ENCODE measurements at regions not wholly inside any gene's neighbourhood (a gene's known extent, or its start where the extent isn't known, plus 50 kb on each side); places are given as distances from the start of the nearest gene placed in this dataset.

DNA sequence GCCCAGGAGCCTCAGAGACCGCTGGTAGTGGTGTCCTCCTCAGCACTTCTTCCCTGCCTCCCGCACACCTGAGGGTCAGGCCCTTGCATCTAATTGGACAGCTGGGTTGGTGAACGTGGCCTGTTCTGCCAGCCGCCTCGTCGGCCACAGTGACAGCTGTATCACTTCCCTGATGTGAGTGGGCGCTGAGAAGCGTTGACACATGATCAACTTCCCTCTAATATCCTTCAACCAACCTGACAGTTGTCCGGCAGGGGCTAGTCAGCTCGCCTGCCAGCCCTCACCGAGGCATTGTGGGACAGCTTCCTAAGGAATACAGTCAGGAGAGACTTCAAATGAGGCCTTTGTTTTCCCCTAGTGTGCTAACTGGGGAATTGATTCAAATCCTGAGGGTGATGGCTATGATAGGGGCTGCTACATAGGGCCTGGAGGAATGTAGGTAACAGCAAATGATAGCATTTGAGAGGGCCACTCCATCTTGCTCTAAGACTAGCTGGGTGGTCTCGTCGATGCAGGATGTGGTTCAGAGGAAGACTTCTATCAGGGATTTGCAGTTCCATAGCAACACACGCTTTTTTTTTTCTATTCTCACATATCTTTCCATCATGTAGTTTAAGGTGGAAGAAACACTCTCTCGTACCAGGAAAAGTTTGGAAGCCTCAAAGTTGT, 230.8 kb downstream of the TSHZ3 start:
- DNase-seq, result no peak

DNA sequence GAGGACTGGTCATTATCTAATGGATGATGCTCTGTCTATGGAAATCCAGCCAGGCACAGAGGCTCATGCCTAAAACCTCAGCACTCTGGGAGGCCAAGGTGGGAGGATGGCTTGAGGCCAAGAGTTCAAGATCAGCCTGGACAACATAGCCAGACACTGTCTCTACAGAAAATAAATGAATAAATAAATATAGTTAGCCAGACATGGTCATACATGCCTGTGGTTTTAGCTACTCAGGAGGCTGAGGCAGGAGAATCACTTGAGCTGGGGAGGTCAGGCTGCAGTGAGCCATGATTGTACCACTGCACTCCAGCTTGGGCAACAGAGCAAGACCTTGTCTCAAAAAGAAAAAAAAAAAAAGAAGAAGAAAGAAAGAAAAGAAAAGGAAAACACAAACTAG, 234.7 kb downstream of the TSHZ3 start:
- no peak for DNase-seq

DNA sequence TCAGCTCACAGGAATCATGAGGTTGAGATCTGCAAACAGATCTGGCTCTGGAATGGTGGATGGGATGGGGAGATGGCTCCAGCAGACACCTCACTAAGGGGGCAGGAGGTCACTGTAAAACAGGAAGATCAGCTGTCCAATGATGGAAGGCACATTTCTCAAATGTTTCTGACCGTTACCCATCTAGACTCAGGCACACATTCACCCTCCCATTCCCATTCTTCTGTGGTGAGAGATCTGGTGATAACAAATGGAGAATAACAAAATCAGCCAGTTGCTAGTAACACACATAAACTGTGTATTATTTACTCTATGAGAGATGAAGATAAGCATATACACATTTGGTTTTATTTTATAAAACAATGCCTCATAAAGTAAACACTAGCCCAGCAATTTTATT, 235.9 kb downstream of the TSHZ3 start:
- no peak for DNase-seq

DNA sequence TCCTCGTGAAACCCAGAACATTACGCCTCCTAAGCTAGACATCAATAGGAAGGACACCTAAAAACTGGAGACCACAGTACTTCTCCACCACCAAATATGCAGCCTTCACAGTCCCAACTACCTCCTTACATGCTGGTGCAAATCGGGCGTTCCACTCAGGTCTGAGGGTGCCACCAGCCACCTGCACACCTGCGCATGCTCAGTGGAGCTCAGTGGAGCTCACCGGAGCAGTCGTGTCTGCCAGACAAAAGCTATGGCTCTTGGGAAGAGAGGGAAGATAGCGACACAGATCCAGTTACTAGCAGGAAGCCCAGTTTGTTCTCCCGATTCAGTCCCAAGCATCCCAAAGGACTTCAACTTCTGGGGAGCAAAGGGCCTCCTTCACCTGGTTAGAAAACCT, 237.1 kb downstream of the TSHZ3 start:
- DNase-seq, result no peak

DNA sequence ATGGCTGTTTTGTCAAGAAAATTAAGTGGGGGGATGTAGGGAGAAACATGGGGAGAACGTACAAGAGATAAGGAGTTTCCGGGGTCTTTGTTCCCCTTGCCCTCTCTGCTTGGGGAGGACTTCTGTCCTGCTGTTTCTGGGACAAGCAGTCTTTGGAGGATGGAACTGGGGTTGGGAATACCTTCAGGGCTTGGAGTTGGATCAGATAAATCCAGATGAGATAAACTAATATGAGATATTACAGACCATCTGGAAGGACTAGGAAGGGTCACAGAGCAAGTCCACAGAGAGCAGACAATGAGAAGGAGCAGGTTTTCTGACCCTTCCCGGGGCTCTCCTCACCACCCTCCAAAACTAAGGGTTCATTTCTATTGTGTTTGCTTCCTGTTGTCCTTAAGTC, 237.5 kb downstream of the TSHZ3 start:
- DNase-seq, result no peak

DNA sequence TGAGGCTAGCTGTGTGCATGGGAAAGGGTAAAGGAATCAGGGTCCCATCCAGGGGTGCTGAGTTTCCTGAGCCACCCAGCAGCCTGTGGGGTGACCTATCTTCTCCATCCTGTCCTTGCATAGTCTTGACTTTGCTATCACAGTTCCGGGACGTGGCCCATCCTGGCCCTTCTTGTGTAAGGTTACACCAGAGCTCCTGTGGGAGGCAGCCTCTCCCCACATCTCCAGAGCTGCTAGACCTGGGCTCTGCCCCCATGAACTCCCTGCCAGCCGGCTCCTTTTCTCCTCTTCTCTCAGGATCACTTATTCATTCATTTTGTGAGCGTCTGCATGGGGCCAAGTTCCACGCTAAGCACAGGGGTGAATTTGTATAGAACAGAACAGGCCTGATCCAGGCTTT, 238.9 kb downstream of the TSHZ3 start:
- no peak for DNase-seq

DNA sequence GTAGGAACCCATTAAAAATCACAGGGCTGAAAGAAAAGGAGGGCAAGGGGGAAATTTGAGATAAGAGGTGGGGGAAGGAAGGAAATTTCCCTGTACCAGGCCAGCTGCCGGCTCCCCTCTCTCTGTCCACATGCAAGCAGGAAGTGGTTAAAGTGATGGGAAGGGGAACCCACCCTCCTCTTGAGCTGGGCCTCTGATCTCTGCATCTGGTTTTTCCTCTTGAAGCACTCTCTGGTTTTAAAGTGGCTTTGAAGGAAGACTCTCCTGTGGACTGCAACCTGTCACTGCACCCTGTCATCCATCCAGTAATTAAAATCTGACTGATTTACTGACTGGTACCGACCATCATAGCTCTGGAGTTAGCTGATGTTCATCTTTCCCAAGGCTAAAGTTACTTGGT, 239.6 kb downstream of the TSHZ3 start:
- DNase-seq, result no peak

DNA sequence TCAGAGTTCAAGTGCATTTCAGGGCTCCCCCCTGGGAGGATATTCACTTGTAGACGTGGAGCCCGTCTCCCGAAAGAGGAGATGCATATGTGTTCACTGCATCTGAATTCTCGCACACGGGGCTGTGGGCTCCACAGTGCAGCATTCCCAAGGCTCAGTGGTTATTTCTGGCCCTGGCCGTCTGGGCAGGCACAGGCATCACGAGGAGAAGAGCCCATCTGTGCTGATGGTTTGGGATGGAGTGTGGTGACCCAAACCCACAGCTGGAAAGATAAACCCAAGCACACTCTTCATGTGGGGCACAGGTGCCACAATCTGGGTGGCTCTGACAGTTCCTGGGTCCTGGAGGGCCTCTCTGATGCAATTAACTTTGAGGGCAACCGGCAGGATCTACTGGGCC, 242.1 kb downstream of the TSHZ3 start:
- no peak for DNase-seq

DNA sequence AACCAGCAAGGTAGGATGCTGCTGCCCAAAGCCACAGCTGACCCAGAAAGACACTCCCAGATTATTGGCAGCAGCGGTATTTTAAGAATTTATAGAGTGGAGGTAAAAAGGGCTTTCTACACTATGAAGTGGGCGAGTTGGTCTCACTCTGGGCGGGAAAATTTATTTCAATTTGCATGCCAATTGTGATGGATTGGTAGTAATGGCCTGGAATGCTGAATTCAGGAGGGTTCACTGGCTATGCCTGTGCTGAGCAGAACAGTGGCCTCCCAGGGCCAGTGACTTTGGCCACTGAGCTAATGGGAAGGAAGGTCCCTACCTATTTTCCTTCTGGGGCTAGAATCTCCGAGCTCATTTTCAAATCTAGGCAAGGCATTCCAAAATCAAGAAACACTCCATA, 243.5 kb downstream of the TSHZ3 start:
- no peak for DNase-seq

DNA sequence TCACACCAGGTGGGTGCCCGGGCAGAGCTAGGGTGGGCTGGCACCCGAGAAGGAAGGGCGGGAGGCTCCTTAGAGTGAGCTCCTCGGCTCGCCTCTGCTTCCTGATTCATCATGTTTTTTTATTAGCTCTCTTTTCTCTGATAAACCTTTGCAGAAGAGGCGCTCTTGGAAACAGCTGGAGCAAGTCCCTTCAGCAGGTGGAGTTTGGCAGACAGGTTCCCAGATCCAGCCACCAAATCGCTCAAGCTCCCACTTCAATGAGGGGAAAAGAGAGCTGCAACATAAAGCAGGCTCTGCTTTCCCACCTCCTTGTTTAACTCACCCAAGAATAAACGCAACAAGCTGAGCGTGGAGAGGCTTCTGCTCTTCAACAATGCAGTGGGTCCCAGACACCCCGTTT, 244.8 kb downstream of the TSHZ3 start:
- no peak for DNase-seq

DNA sequence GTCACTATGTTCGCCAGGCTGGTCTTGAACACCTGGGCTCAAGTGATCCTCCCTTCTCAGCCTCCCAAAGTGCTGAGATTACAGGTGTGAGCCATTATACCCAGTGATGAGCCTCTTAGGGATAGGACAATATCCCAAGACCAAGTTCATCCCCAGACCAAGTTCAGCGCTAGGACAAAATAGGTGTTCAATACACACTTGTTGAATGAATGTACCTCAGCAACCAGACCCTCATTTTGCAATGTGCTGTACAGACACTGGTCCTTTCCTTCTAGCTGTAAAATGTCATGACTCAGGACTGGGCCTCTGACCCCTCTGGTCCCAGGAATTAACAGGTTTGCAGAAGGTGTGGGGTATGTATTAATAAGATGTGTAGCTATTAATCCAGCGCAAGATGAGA, 246.0 kb downstream of the TSHZ3 start:
- DNase-seq, result no peak

DNA sequence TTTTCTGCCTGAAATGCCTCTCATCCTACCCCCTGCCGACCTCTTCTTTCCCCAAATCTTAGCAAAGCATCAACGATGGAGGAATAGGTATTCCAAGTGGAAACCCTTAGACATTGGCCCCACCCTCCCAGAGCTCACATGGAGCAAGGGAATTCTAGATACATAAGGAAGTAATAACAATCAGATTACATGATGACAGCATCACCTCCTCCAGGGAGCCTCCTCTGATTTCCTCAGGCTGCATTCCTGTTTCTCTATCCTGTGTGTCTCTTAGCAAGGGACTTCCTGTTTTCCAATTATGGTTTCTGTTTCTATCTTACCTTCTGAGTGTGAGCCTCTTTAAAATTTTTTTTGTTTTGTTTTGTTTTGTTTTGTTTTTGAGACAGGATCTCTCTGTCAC, 246.6 kb downstream of the TSHZ3 start:
- DNase-seq, result no peak

DNA sequence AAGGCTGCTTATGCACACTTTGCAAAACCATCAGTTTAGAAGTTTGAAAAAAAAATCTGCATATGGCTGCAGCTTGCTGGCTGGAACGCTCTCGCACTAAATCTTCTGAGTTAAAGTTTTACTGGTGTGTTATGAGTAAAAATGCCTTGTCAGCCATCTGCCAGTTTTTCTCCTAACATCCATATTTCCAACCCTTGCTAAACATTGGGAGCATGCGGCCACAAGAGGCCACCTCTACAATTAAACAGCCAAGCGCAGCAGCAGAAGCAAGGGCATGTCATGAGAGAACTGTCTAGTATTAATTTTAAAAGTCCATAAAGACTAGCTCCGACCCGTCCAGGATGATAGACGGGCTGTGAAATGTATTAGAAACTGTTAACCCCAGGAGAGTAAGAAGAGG, 248.3 kb downstream of the TSHZ3 start:
- DNase-seq, result no peak

DNA sequence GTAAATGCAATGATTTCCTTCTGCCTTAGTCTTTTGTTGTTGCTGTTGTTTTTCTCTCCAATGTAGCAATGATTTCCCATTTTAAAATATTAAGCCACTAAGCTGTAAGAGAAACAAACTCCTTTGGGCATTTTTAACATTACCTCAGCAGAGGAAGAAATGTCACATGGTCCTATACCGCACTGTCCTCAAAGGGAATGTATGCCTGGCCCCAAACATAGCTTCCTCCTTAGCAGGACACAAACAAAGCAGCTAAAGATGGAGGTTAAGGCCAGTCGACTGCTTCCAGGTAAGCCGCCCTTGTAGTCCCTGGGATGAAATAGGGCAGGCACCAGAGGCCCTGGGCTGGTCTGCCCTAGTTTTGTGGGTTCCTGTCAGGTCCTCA, 249.0 kb downstream of the TSHZ3 start:
- no peak for DNase-seq

DNA sequence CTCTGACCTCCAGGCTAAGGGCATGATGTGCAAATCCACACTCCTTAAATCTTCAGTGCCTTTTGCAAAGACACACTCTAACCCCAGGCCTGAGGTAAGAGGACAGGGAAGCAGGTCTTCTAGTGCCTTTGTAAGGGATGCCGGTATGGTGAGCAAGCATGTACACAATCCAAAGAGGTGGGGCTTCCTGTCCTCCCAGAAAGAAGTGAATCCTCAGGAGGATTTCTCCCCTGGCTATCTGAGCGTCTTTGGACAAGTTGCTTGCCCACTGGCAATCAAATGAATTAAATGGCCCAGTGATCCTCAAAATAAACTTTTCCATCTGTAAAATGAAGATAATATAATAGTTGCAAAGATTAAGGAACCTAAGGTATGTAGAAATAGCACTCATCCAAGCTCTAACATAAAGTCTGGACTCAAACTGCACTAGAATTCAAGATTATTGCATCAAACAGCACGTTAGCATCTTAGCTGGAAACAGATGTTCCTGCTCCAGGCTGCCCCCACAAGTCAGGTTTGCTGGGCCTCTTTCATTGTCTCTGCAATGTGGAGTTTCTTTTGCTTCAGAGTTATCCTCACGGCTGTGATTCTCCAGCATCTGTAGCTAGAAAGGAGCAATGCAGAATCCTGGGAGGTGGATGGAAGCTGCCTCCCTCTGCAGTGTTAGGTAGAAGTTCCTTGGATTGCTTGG, 249.6 kb downstream of the TSHZ3 start:
- DNase-seq, result no peak

DNA sequence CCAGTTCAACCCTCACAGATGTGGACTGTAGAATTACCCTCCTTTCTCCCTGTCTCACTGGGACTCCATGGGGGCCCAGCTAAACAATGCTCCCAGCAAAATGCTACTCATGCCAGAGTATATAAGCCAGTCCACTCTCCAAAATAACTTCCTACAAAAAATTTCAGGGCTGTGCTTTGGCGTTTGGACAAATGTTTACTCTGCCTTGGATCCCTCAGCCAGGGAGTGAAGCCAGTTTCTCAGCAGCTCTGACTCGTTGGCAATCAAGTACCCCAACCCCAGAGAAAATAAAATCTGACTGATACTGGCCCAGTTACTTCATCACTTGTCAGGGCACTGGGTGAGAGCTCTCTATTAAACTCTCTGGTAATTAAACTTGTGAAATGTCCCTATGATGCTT, 250.4 kb downstream of the TSHZ3 start:
- no peak for DNase-seq

DNA sequence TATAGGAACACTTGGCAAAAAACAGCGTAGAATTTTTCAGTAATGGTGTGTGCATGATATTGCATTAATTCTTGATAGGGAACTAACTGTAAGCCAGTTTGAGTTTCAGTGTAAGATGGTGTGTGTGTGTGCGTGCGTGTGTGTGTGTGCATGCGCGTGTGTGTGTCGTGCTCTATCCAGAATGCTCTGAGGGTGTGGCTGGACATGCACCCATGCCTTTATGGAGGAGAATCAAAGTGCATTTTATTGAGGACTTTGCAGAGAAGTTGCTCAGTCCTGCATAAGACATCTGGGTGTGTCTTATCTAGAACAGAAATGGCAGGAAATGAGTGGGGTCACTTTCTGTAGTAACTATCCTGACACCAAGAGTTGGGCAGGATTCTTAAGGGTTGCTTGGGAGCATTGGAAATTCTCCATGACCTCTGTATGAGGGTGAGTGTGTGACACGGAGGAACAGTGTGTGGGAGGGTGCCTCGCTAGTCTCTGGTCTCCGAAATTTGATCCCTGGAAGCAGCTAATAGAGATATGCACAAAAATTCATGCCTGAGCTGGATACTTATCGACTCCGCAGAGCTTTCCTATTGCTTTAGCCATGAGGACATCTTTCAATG, 252.2 kb downstream of the TSHZ3 start:
- DNase-seq, result no peak

DNA sequence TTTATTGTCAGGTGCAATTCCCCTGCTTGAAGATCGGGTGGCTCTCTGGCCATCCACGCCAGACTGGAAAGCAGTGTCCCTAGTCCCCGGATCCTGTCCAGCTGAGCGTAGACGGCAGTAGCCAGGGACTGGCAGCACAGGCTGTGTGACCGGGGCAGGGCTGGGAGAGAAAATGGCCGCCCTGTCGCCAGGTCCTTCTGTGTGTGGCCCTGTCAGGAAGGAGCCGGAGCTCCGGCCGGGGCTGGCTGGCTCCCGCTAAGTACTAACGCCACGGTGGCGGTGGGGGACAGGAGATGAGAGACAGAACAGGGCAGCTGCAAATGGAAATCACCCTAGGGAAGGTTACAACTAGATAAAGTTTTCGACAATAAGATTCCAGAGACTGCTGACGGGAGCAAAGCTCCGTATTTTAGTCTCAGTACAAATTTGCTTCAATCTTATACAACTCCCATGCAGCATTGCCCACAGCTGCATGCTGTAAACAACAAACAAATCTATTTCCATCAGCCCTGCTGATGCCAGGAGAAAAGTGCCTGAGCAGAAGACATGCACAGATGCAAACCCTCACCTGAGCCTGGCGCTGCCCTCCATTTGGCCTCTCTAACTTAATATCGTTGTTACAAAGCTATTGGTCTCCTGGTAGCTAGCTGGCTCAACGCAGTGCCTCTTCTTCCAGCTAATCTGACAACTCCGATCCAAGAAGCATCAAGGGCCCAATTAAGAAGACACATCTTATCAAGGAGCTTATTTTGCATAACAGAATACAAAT, 253.0 kb downstream of the TSHZ3 start:
- no peak for DNase-seq

DNA sequence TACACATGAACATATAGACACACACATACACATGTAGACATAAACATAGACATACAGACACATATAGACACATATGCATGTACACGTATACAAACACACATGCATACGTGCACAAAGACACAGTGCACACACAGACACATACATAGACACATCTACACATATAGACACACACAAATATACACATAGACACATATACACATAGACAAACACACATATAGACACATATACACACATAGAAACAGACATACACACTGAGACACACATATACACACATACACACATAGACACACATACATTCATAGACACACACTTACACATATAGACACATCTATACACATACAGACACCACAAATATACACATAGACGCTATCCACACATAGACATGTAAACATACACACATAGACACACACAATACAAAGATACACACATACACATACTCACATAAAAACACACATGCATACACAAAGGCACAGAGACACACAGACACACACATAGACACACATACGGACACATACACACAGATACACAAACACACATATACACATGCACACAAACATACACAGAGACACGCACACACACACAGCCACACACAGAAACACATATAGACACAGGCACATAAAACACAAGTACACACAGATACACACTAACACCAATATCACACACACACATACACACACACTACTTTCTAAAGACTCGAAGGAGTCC, 254.0 kb downstream of the TSHZ3 start:
- DNase-seq, result no peak

DNA sequence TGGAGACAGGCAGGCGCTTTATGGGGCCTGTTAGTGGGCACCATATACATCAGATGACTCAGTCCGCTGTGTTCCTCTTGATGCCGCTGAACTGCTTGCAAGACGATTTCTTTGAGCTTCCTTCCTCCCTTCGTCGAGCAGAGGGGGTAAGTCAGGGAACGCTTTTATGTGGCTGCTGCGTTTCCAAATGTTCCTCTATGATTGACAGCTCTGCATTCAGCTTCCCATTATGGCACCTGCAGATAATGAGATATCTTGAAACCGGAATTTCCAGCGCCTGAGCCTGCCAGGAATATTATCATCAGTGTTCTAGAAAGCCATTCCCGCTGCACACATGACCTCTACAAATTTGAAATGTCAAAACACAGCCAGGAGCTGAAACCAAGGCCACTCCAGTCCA, 257.0 kb downstream of the TSHZ3 start:
- no peak for DNase-seq

DNA sequence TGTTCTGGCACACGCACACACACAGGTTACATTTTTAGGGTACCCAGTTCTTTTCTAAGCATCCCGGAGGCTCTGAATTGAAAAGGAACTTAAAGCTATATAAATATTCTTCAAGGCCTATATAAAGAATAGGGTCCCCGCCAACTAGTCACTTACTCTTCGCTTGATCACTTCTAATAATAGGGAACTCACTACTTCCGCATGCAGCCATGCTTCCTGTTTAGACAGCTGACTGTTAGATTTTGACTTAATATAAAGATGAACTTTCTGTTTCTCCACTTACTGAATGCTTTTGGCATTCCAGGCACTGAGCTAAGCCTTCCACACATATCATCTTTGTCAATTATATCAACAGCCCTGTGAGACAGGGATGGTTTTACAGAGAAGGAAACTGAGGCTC, 259.6 kb downstream of the TSHZ3 start:
- DNase-seq, result no peak

DNA sequence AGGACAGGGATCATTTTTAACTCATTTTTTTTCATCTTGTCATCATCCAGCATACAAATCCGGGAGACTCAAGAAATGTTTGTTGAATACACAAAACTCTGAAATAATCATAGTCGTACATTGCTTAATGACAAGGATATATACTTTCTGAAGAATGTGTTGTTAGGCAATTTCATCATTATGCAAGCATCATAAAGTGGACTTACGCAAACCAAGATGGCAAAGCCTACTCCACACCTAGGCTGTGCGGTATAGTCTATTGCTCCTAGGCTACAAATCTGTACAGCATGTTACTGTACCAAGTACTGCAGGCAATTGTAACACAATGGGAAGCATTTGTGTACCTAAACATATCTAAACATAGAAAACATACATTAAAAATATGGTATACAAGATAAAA, 264.1 kb downstream of the TSHZ3 start:
- DNase-seq, result no peak

DNA sequence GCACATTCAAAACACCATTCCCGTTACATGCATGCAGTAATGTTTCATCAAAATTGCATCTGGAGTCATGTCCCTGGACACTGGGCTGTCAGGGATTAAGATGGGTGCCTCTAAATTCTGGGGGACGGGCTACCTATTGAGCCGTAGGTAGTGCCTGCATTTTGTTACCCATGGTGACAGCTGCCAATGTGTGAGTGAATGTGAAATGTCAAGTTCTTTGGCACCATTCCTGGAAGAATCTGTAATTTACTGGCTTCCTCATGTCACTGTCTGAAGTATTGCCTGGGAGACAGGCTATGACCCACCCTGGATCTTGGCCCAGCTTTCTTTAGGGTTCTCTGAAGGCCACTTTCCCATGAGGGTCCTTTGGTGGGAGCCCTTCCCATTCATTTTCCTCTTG, 266.1 kb downstream of the TSHZ3 start:
- no peak for DNase-seq
